ENCODE measurements at regions not wholly inside any gene's neighbourhood (a gene's known extent, or its start where the extent isn't known, plus 50 kb on each side); places are given as distances from the start of the nearest gene placed in this dataset.

- TF ChIP-seq SP1 (IDR thresholded peaks at IDR 0.05) (no peak), SUZ12 (IDR thresholded peaks at IDR 0.05) (no peak), L3MBTL2 (conservative IDR thresholded peaks at IDR 0.05) (peak; percentile 54; the same call in 1 of the 2 replicates)
These were observed 155.2 kb upstream of the PRSS16 start for GRCh38 chr6:27092316-27092692.
